ENCODE measurements at regions not wholly inside any gene's neighbourhood (a gene's known extent, or its start where the extent isn't known, plus 50 kb on each side); places are given as distances from the start of the nearest gene placed in this dataset.

DNA sequence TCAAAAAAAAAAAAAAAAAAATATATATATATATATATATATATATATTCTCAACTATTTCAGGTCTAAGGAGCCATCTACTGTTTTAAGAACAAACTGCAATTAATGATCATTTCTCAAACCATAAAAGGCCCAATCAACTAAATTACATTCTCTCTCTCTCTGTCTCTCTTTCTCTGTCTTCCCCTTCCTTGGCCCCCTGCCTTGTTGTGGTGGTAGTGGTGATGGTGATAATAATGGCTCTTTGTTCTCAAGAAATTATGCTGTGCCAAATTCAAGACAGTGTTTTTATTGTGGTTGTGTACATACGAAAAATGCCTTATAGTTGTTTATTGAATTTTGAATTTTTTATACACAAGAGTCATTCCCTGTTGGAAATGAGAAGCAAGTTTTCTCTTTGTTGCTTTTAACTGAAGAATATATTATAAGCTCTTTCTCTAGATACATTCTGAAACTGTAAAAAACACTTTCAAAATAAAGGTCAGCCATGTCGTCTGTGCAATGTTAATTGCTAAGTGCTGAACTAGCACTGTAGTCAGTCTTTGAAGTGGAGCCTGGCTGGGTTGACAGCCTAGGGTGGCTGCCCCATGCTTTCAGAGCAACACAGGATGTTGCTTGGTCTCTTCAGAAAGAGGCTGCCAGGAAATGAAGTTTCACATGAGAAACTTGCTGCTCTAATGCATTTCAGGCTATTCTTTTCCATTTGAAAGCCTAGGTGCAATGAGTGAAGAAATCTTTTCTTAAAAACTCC, 96.0 kb downstream of the HINT1 start:
- no peak for DNase-seq
- WGBS (ENCODE audit: insufficient coverage), result 75% methylated on average over 1 of the region's 2 CpGs
- peaks cover 58% of the 10 kb centered on the region for H3K4me1 Mint-ChIP-seq
- Histone ChIP-seq H3K9me3 (replicated peaks in 1 of 2; ENCODE audit: control insufficient read depth in 1 of 2, insufficient read depth in 1 of 2, low read length in 2 of 2) (peaks cover 11 to 14% of the 10 kb centered on the region in 2 donors), H3K79me2 (ENCODE audit: insufficient read depth, low read length) (no peaks in the 10 kb centered on the region), H3K4me1 (ENCODE audit: control insufficient read depth in 1 of 2, insufficient read depth in 2 of 2, low read length in 2 of 2) (peaks cover 49 to 52% of the 10 kb centered on the region in 2 donors), H3K4me2 (replicated peaks; ENCODE audit: extremely low read depth, low read length, poor library complexity, severe bottlenecking) (no peak overlapping the region), H3K27me3 (ENCODE audit: control insufficient read depth in 2 of 2, insufficient read depth in 2 of 2, low read length in 2 of 2) (no peaks in the 10 kb centered on the region), H3K9ac (ENCODE audit: insufficient read depth, low read length, poor library complexity, severe bottlenecking) (no peak overlapping the region), H3K4me3 (replicated peaks in 1 of 3; ENCODE audit: low read depth in 2 of 3, low read length in 3 of 3) (no peak overlapping the region), H3K36me3 (replicated peaks in 1 of 2; ENCODE audit: control insufficient read depth in 1 of 2, insufficient read depth in 2 of 2, low read length in 2 of 2) (no peaks in the 10 kb centered on the region), H2AFZ (ENCODE audit: insufficient read depth, low read depth, low read length, poor library complexity, severe bottlenecking) (peak overlapping the region; percentile 6), H3K27ac (ENCODE audit: low read depth in 1 of 2, low read length in 2 of 2) (peak overlapping the region in 1 of 2 donors; percentile 4), H4K20me1 (ENCODE audit: insufficient read depth, low read length) (no peaks in the 10 kb centered on the region)
- peaks cover 0 to 6% of the 10 kb centered on the region in 2 donors for H3K36me3 Mint-ChIP-seq
- peaks cover 0 to 5% (median 0%) of the 10 kb centered on the region in 3 donors for H3K27me3 Mint-ChIP-seq (ENCODE audit: low read depth in 3 of 3)
- H3K9me3 Mint-ChIP-seq, result peaks cover 11 to 26% (median 16%) of the 10 kb centered on the region in 7 donors
- peak overlapping the region in 6 of 7 donors; percentile 12 to 95 (median 74) for H3K27ac Mint-ChIP-seq
- intact Hi-C loops (cut with micrococcal nuclease), result no loop called here
- no peak overlapping the region for H3K4me3 Mint-ChIP-seq
- peak; percentile 12 for TF ChIP-seq CTCF (IDR thresholded peaks at IDR 0.05)

GRCh38 chr5:131068076-131068475, 97.0 kb downstream of the HINT1 start:
- H3K4me1 ChIP-seq (ENCODE audit: control insufficient read depth in 1 of 2, insufficient read depth in 2 of 2, low read length in 2 of 2), result peaks cover 49 to 52% of the 10 kb centered on the region in 2 donors
- H3K79me2 ChIP-seq (ENCODE audit: insufficient read depth, low read length), result no peaks in the 10 kb centered on the region
- no peaks in the 10 kb centered on the region for H3K36me3 ChIP-seq (replicated peaks in 1 of 2; ENCODE audit: control insufficient read depth in 1 of 2, insufficient read depth in 2 of 2, low read length in 2 of 2)
- H3K9ac ChIP-seq (ENCODE audit: insufficient read depth, low read length, poor library complexity, severe bottlenecking), result no peak overlapping the region
- peaks cover 0 to 5% (median 0%) of the 10 kb centered on the region in 3 donors for H3K27me3 Mint-ChIP-seq (ENCODE audit: low read depth in 3 of 3)
- H3K36me3 Mint-ChIP-seq, result peaks cover 0 to 6% of the 10 kb centered on the region in 2 donors
- H4K20me1 ChIP-seq (ENCODE audit: insufficient read depth, low read length), result no peaks in the 10 kb centered on the region
- no peak overlapping the region for H2AFZ ChIP-seq (ENCODE audit: insufficient read depth, low read depth, low read length, poor library complexity, severe bottlenecking)
- H3K9me3 ChIP-seq (replicated peaks in 1 of 2; ENCODE audit: control insufficient read depth in 1 of 2, insufficient read depth in 1 of 2, low read length in 2 of 2), result peaks cover 14% of the 10 kb centered on the region in 2 donors
- peak overlapping the region in 1 of 3 experiments; percentile 50 for H3K4me3 ChIP-seq (replicated peaks in 1 of 3; ENCODE audit: low read depth in 2 of 3, low read length in 3 of 3)
- peak in 2 of 3 donors; percentile 5 to 39 for DNase-seq
- H3K4me1 Mint-ChIP-seq, result peaks cover 60% of the 10 kb centered on the region
- peak overlapping the region; percentile 37 to 78 for H3K27ac ChIP-seq (ENCODE audit: low read depth in 1 of 2, low read length in 2 of 2)
- intact Hi-C loops (cut with micrococcal nuclease), result no loop called here
- TF ChIP-seq CTCF (IDR thresholded peaks at IDR 0.05), result no peak
- peaks cover 14 to 27% (median 17%) of the 10 kb centered on the region in 7 donors for H3K9me3 Mint-ChIP-seq
- peak overlapping the region; percentile 83 to 95 (median 89) for H3K27ac Mint-ChIP-seq
- H3K27me3 ChIP-seq (ENCODE audit: control insufficient read depth in 2 of 2, insufficient read depth in 2 of 2, low read length in 2 of 2), result no peaks in the 10 kb centered on the region
- peak overlapping the region; percentile 60 for H3K4me2 ChIP-seq (replicated peaks; ENCODE audit: extremely low read depth, low read length, poor library complexity, severe bottlenecking)
- peak overlapping the region in 1 of 2 donors; percentile 78 for H3K4me3 Mint-ChIP-seq
- WGBS (ENCODE audit: insufficient coverage), result 29% methylated on average over 3 of the region's 3 CpGs
